ENCODE measurements at regions not wholly inside any gene's neighbourhood (a gene's known extent, or its start where the extent isn't known, plus 50 kb on each side); places are given as distances from the start of the nearest gene placed in this dataset.

GRCh38 chr5:142433526-142434321 lies 108.9 kb upstream of the SPRY4 start:
- DNase-seq: no peak

- DNase-seq: no peak
These were observed 108.1 kb upstream of the SPRY4 start for GRCh38 chr5:142432961-142433360.

- DNase-seq: no peak
These were observed 107.6 kb upstream of the SPRY4 start for GRCh38 chr5:142432369-142432863.

- DNase-seq: no peak
These were observed 104.1 kb upstream of the SPRY4 start for GRCh38 chr5:142428773-142429473.

GRCh38 chr5:142428036-142428772 lies 103.4 kb upstream of the SPRY4 start:
- no peak for DNase-seq

- DNase-seq: no peak
These were observed 102.7 kb upstream of the SPRY4 start for GRCh38 chr5:142427529-142427928.

- DNase-seq: no peak
These were observed 102.2 kb upstream of the SPRY4 start for GRCh38 chr5:142427015-142427364.

- DNase-seq: peak; percentile 57
These were observed 101.6 kb upstream of the SPRY4 start for GRCh38 chr5:142426129-142427014.

- DNase-seq: no peak
These were observed 100.7 kb upstream of the SPRY4 start for GRCh38 chr5:142425286-142426065.

GRCh38 chr5:142422429-142422828 lies 97.6 kb upstream of the SPRY4 start:
- DNase-seq: no peak

GRCh38 chr5:142421621-142422397 lies 97.0 kb upstream of the SPRY4 start:
- DNase-seq: no peak

- DNase-seq: no peak
These were observed 96.4 kb upstream of the SPRY4 start for GRCh38 chr5:142421228-142421617.

- no peak for DNase-seq
These were observed 95.9 kb upstream of the SPRY4 start for GRCh38 chr5:142420561-142421227.

- DNase-seq: no peak
These were observed 87.8 kb upstream of the SPRY4 start for GRCh38 chr5:142412581-142412980.

GRCh38 chr5:142411656-142412425 lies 87.0 kb upstream of the SPRY4 start:
- DNase-seq: no peak

GRCh38 chr5:142411103-142411502 lies 86.3 kb upstream of the SPRY4 start:
- DNase-seq: no peak

- no peak for DNase-seq
These were observed 84.2 kb upstream of the SPRY4 start for GRCh38 chr5:142408981-142409481.

GRCh38 chr5:142408536-142408935 lies 83.7 kb upstream of the SPRY4 start:
- DNase-seq: no peak

- DNase-seq: no peak
These were observed 81.1 kb upstream of the SPRY4 start for GRCh38 chr5:142405814-142406395.

Measured in hindlimb muscle (tissue), 1 donor.